Loucy (cell line): ENCODE measurements at regions not wholly inside any gene's neighbourhood (a gene's known extent, or its start where the extent isn't known, plus 50 kb on each side); places are given as distances from the start of the nearest gene placed in this dataset.
"Not testable (repeated sequence)": the region's sequence is repeated elsewhere in the genome, so short reads cannot be mapped to it uniquely, and the experiment has no call there.

Experiments used
- EZH2phosphoT487 ChIP-seq: fragments of 200-600 bp; IDR thresholded peaks from 2 replicates; pipeline ENCODE4 v1.6.1; 2018; ENCODE audit warnings: antibody characterized with exemption, mild to moderate bottlenecking, moderate library complexity, borderline replicate concordance
- TF ChIP-seq, protein P1 (sequence below): fragments of 200-600 bp; sonication (generic); conservative IDR thresholded peaks from 2 replicates; pipeline ENCODE4 v1.5.1; 2014; ENCODE audit warnings: mild to moderate bottlenecking, antibody characterized with exemption, low read length

GRCh38 chr11:71710701-71711385, 122.2 kb upstream of the DEFB108B start:
- TF ChIP-seq, protein P1, sequence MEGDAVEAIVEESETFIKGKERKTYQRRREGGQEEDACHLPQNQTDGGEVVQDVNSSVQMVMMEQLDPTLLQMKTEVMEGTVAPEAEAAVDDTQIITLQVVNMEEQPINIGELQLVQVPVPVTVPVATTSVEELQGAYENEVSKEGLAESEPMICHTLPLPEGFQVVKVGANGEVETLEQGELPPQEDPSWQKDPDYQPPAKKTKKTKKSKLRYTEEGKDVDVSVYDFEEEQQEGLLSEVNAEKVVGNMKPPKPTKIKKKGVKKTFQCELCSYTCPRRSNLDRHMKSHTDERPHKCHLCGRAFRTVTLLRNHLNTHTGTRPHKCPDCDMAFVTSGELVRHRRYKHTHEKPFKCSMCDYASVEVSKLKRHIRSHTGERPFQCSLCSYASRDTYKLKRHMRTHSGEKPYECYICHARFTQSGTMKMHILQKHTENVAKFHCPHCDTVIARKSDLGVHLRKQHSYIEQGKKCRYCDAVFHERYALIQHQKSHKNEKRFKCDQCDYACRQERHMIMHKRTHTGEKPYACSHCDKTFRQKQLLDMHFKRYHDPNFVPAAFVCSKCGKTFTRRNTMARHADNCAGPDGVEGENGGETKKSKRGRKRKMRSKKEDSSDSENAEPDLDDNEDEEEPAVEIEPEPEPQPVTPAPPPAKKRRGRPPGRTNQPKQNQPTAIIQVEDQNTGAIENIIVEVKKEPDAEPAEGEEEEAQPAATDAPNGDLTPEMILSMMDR, result not testable (repeated sequence)
- not testable (repeated sequence) for TF ChIP-seq EZH2phosphoT487
